GM19438 (cell line): ENCODE measurements at regions not wholly inside any gene's neighbourhood (a gene's known extent, or its start where the extent isn't known, plus 50 kb on each side); places are given as distances from the start of the nearest gene placed in this dataset.

Experiments
- ATAC-seq: cut with Tn5 transposase; IDR thresholded peaks from one replicate; pipeline ENCODE4 v1.9.1; 2021; ENCODE audit warnings: low read depth; ENCODE audit not compliant: unreplicated experiment

GRCh38 chrX:4193500-4194155 lies 480.2 kb upstream of the PRKX start:
- ATAC-seq, result no peak

- ATAC-seq, result no peak
These were observed 472.9 kb upstream of the PRKX start for GRCh38 chrX:4186331-4186730.

- ATAC-seq, result no peak
These were observed 471.6 kb upstream of the PRKX start for GRCh38 chrX:4185086-4185485.

- no peak for ATAC-seq
These were observed 469.0 kb upstream of the PRKX start for GRCh38 chrX:4182408-4182806.

GRCh38 chrX:4181782-4182407 lies 468.4 kb upstream of the PRKX start:
- no peak for ATAC-seq

GRCh38 chrX:4179031-4179430 lies 465.6 kb upstream of the PRKX start:
- ATAC-seq, result no peak

- ATAC-seq, result no peak
These were observed 461.8 kb upstream of the PRKX start for GRCh38 chrX:4175221-4175620.

GRCh38 chrX:4173743-4174142 lies 460.3 kb upstream of the PRKX start:
- ATAC-seq, result no peak

GRCh38 chrX:4151798-4152197 lies 438.3 kb upstream of the PRKX start:
- ATAC-seq, result no peak

GRCh38 chrX:4150259-4150658 lies 436.8 kb upstream of the PRKX start:
- no peak for ATAC-seq

GRCh38 chrX:4129626-4130025 lies 416.2 kb upstream of the PRKX start:
- ATAC-seq, result no peak

- ATAC-seq, result no peak
These were observed 405.4 kb upstream of the PRKX start for GRCh38 chrX:4118666-4119530.

GRCh38 chrX:4110964-4111363 lies 397.5 kb upstream of the PRKX start:
- ATAC-seq, result no peak

- ATAC-seq, result no peak
These were observed 381.5 kb upstream of the PRKX start for GRCh38 chrX:4094926-4095325.

GRCh38 chrX:4091046-4091760 lies 377.8 kb upstream of the PRKX start:
- ATAC-seq, result no peak

GRCh38 chrX:4059893-4060292 lies 346.4 kb upstream of the PRKX start:
- ATAC-seq, result no peak

GRCh38 chrX:4043951-4044350 lies 330.5 kb upstream of the PRKX start:
- ATAC-seq, result no peak

GRCh38 chrX:4035874-4036273 lies 322.4 kb upstream of the PRKX start:
- no peak for ATAC-seq

- no peak for ATAC-seq
These were observed 314.7 kb upstream of the PRKX start for GRCh38 chrX:4028151-4028550.

GRCh38 chrX:4005281-4005680 lies 291.8 kb upstream of the PRKX start:
- ATAC-seq, result no peak

GRCh38 chrX:4004822-4005221 lies 291.4 kb upstream of the PRKX start:
- no peak for ATAC-seq
